IPS-15b (cell line): ENCODE measurements at regions not wholly inside any gene's neighbourhood (a gene's known extent, or its start where the extent isn't known, plus 50 kb on each side); places are given as distances from the start of the nearest gene placed in this dataset.
"Not testable (repeated sequence)": the region's sequence is repeated elsewhere in the genome, so short reads cannot be mapped to it uniquely, and the experiment has no call there.

Experiments
- H3K27me3 ChIP-seq: one replicate; pipeline ENCODE4 v1.6.1; 2013; ENCODE audit warnings: low read length; ENCODE audit not compliant: control insufficient read depth, insufficient read depth
- H3K36me3 ChIP-seq: one replicate; pipeline ENCODE4 v1.6.1; 2013; ENCODE audit warnings: low read length; ENCODE audit not compliant: control insufficient read depth, insufficient read depth
- H3K4me1 ChIP-seq: one replicate; pipeline ENCODE4 v1.6.1; 2013; ENCODE audit warnings: mild to moderate bottlenecking, low read length; ENCODE audit not compliant: control insufficient read depth, insufficient read depth
- H3K4me3 ChIP-seq: one replicate; pipeline ENCODE4 v1.5.1; 2013; ENCODE audit warnings: low read depth, low read length
- H3K9ac ChIP-seq: one replicate; pipeline ENCODE4 v1.6.1; 2013; ENCODE audit warnings: low read depth, mild to moderate bottlenecking, low read length
- H3K9me3 ChIP-seq: one replicate; pipeline ENCODE4 v1.6.1; 2013; ENCODE audit warnings: mild to moderate bottlenecking, low read length; ENCODE audit not compliant: control insufficient read depth, insufficient read depth

GRCh38 chr18:54433368-54433767 is 75.7 kb downstream of the C18orf54 start:
- Histone ChIP-seq H3K4me3 (no peak overlapping the region), H3K27me3 (no peaks in the 10 kb centered on the region), H3K9ac (no peak overlapping the region), H3K36me3 (no peaks in the 10 kb centered on the region), H3K4me1 (no peaks in the 10 kb centered on the region), H3K9me3 (no peaks in the 10 kb centered on the region)

GRCh38 chr18:54433857-54434256 is 76.2 kb downstream of the C18orf54 start:
- no peak overlapping the region for H3K4me3 ChIP-seq
- no peaks in the 10 kb centered on the region for H3K9me3 ChIP-seq
- no peaks in the 10 kb centered on the region for H3K36me3 ChIP-seq
- H3K9ac ChIP-seq, result no peak overlapping the region
- H3K27me3 ChIP-seq, result no peaks in the 10 kb centered on the region
- H3K4me1 ChIP-seq, result no peaks in the 10 kb centered on the region

- H3K36me3 ChIP-seq, result no peaks in the 10 kb centered on the region
- no peaks in the 10 kb centered on the region for H3K27me3 ChIP-seq
- no peaks in the 10 kb centered on the region for H3K4me1 ChIP-seq
- H3K4me3 ChIP-seq, result no peak overlapping the region
- no peak overlapping the region for H3K9ac ChIP-seq
- H3K9me3 ChIP-seq, result no peaks in the 10 kb centered on the region
These were observed 76.7 kb downstream of the C18orf54 start for GRCh38 chr18:54434453-54434852.

GRCh38 chr18:54436501-54436900 is 78.8 kb downstream of the C18orf54 start:
- no peaks in the 10 kb centered on the region for H3K27me3 ChIP-seq
- H3K4me1 ChIP-seq, result no peaks in the 10 kb centered on the region
- no peaks in the 10 kb centered on the region for H3K9me3 ChIP-seq
- H3K36me3 ChIP-seq, result no peaks in the 10 kb centered on the region
- no peak overlapping the region for H3K9ac ChIP-seq
- no peak overlapping the region for H3K4me3 ChIP-seq

- Histone ChIP-seq H3K9ac (no peak overlapping the region), H3K4me1 (peaks cover 7% of the 10 kb centered on the region), H3K27me3 (no peaks in the 10 kb centered on the region), H3K36me3 (no peaks in the 10 kb centered on the region), H3K4me3 (no peak overlapping the region), H3K9me3 (no peaks in the 10 kb centered on the region)
These were observed 82.6 kb downstream of the C18orf54 start for GRCh38 chr18:54440292-54440691.

GRCh38 chr18:54444319-54444914 is 86.7 kb downstream of the C18orf54 start:
- Histone ChIP-seq H3K9me3 (no peaks in the 10 kb centered on the region), H3K4me3 (no peak overlapping the region), H3K27me3 (no peaks in the 10 kb centered on the region), H3K36me3 (no peaks in the 10 kb centered on the region), H3K4me1 (peaks cover 7% of the 10 kb centered on the region), H3K9ac (no peak overlapping the region)

- Histone ChIP-seq H3K36me3 (no peaks in the 10 kb centered on the region), H3K4me1 (no peaks in the 10 kb centered on the region), H3K27me3 (no peaks in the 10 kb centered on the region), H3K4me3 (no peak overlapping the region), H3K9me3 (no peaks in the 10 kb centered on the region), H3K9ac (no peak overlapping the region)
These were observed 96.3 kb downstream of the C18orf54 start for GRCh38 chr18:54453996-54454395.

- no peaks in the 10 kb centered on the region for H3K4me1 ChIP-seq
- H3K9me3 ChIP-seq, result no peaks in the 10 kb centered on the region
- H3K36me3 ChIP-seq, result no peaks in the 10 kb centered on the region
- H3K4me3 ChIP-seq, result no peak overlapping the region
- H3K9ac ChIP-seq, result no peak overlapping the region
- H3K27me3 ChIP-seq, result no peaks in the 10 kb centered on the region
These were observed 107.8 kb downstream of the C18orf54 start for GRCh38 chr18:54465502-54465901.

GRCh38 chr18:54466248-54467005 is 108.7 kb downstream of the C18orf54 start:
- Histone ChIP-seq H3K36me3 (no peaks in the 10 kb centered on the region), H3K27me3 (no peaks in the 10 kb centered on the region), H3K4me1 (no peaks in the 10 kb centered on the region), H3K9ac (no peak overlapping the region), H3K9me3 (no peaks in the 10 kb centered on the region), H3K4me3 (no peak overlapping the region)

GRCh38 chr18:54479365-54479764 is 111.7 kb upstream of the DYNAP start:
- Histone ChIP-seq H3K4me1 (peaks cover 5% of the 10 kb centered on the region), H3K27me3 (no peaks in the 10 kb centered on the region), H3K4me3 (no peak overlapping the region), H3K9ac (no peak overlapping the region), H3K36me3 (no peaks in the 10 kb centered on the region), H3K9me3 (no peaks in the 10 kb centered on the region)

- Histone ChIP-seq H3K9ac (no peak overlapping the region), H3K27me3 (no peaks in the 10 kb centered on the region), H3K4me3 (no peak overlapping the region), H3K36me3 (no peaks in the 10 kb centered on the region), H3K9me3 (no peaks in the 10 kb centered on the region), H3K4me1 (peaks cover 5% of the 10 kb centered on the region)
These were observed 110.4 kb upstream of the DYNAP start for GRCh38 chr18:54480616-54481015.

GRCh38 chr18:54502451-54502850 is 88.6 kb upstream of the DYNAP start:
- H3K27me3 ChIP-seq, H3K4me1 ChIP-seq, H3K9me3 ChIP-seq, H3K9ac ChIP-seq, H3K4me3 ChIP-seq, H3K36me3 ChIP-seq: not testable (repeated sequence)
